ENCODE measurements at regions not wholly inside any gene's neighbourhood (a gene's known extent, or its start where the extent isn't known, plus 50 kb on each side); places are given as distances from the start of the nearest gene placed in this dataset.

GRCh38 chr1:82279241-82279640 lies 478.5 kb downstream of the ADGRL2 start:
- DNase-seq (ENCODE audit: low read depth), result no peak

- no peak for DNase-seq (ENCODE audit: low read depth)
Measured at GRCh38 chr1:82273816-82274215, 473.1 kb downstream of the ADGRL2 start.

DNA sequence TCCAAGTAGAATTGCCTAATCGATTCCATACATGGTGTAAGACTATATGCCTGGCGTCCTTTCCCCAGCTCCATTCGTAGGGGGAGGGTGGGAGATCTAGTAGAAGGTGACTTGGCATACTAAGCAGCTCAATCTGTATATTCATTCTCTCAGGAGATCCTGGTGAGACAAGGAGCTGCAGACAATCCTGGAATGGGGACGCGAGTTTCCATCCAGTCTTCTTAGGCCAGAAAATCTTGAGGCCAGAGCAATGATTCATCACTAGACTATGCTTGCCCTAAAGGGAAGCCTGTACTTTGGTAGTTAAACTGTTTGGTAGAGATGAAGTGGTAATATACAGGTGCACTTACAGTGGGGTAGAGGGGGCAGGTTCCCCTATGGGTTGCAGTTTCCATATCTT lies 468.7 kb downstream of the ADGRL2 start:
- no peak for DNase-seq (ENCODE audit: low read depth)

DNA sequence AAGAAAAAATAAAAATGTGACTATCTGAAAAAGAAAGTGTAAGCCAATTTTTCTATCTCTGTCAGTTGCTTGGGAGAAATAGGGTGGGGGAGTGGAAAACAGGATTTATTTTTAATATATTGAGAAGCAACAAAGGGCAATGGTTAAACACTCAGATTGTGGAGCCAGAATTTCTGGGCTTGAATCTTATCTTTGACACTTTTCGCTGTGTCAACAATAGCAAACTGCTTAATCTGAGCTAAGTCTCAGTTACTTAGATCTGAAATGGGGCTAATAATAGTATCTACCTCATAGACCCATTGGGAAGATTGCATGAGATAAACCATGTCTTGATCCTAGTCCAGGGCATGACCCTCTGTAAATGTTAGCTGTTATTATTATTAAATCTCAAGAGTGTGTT lies 468.1 kb downstream of the ADGRL2 start:
- no peak for DNase-seq (ENCODE audit: low read depth)

DNA sequence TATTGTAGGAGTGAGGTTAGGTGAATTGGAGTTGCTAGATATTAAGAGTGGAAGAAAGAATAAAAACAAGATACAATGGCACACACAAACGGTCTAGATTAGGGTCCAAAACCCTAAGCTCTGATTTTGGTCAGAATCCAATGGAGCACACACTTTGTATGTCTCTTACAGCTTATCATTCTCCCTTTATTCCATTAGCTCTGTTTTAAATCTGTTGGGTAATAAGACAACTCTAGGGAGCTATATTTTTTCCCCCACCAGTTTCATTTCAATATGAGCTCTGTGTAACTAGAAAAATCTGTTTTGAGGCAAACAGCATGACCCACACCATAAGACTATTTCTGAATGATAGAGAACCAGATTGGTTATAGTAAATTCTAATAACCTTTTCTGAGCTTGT lies 465.6 kb downstream of the ADGRL2 start:
- no peak for DNase-seq (ENCODE audit: low read depth)

DNA sequence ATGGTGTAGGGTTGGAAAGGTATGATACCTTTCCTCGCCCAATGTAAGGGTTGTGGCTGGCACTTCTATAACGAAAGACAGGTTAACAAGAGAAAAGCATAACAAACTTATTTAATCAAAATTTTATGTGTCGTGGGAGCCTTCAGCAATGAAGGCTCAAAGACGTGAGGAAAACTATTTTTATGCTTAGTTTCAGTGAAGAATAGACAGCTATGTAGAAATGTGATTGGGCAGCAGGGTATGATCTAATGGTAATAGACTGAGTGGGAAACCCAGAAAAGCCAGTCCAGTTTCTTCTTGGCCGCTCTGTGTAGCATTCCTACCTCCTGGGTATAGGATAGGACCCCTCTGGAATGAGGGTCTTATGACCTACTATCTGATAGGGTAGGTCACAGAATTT lies 464.7 kb downstream of the ADGRL2 start:
- DNase-seq (ENCODE audit: low read depth), result no peak

DNA sequence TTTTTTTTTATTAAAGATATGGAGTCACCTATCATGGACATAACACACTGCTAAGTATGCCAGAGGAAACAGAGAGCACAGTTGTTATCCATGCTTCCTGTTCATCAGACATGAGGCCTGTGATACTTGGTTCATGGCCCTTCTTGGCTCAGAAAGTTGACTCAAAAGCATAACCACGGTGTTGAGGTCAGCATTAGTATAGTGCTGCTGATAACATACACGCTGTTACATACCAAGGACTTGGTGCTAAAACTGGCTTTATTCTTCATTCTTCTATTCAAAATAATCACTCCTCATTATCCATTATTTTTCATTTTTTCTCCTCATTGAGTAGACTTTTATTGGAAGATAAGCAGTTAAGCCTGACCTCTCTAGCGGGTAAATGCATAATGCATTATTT lies 464.1 kb downstream of the ADGRL2 start:
- no peak for DNase-seq (ENCODE audit: low read depth)

GRCh38 chr1:82263396-82263795 lies 462.7 kb downstream of the ADGRL2 start:
- no peak for DNase-seq (ENCODE audit: low read depth)

GRCh38 chr1:82260666-82261065 lies 459.9 kb downstream of the ADGRL2 start:
- no peak for DNase-seq (ENCODE audit: low read depth)

- no peak for DNase-seq (ENCODE audit: low read depth)
Measured at GRCh38 chr1:82260051-82260450, 459.3 kb downstream of the ADGRL2 start.

DNA sequence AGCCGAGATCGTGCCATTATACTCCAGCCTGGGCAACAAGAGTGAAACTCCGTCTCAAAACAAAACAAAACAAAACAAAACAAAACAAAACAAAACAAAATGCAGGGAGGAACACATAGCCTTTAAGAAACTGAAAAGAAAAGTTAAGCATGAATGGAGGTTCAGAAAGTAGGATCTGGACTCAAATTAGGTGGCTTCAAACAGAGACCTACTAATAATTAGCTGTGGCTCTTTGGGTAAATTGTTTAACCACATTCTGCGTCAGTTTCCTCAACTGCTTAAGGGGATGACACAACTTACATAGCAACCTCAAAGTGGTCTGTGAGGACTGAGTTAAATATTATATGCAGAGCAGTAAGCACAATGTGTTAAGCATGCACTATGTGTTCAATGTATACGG lies 458.2 kb downstream of the ADGRL2 start:
- DNase-seq (ENCODE audit: low read depth), result no peak

- no peak for DNase-seq (ENCODE audit: low read depth)
Measured at GRCh38 chr1:82246050-82246449, 445.3 kb downstream of the ADGRL2 start.

GRCh38 chr1:82245345-82246014 lies 444.7 kb downstream of the ADGRL2 start:
- DNase-seq (ENCODE audit: low read depth), result no peak

DNA sequence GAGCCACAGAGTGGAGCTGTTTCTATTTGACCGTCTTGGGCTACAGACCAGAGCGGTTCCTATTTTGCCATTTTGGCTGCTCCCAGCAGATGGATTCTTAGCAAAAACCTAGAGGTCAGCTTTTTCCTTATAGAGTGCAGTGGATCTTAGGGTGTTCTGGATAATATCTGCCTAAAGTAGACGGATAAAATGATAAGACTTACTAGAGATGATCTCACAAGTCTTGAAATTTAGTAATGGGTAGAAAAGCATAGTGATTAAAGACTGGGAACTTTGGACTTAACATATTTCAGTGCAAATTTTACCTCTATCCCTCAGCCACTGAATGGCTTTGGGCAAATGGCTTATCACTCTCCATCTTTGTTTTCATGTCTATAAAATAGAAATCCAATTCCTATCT lies 439.8 kb downstream of the ADGRL2 start:
- DNase-seq (ENCODE audit: low read depth), result no peak

DNA sequence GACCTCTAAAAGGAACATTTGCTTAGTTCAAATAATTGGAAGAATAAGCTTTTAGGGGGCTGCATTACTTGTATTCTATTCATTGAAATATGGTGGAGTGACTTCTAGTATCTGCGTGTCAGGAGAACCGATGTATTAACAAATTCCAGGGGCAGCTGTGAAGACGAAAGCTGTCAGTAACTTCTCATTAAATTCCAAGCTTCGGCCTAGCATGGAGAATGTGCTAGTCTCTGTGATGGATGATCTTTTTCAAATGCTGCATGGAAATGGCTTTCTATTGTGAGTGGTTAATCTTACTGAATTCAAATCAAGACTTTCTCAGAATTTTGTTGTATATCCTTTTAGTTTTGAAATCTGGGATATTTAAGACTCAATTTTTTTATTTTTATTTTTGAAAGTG lies 429.9 kb downstream of the ADGRL2 start:
- DNase-seq (ENCODE audit: low read depth), result no peak

GRCh38 chr1:82227306-82228095 lies 426.8 kb downstream of the ADGRL2 start:
- DNase-seq (ENCODE audit: low read depth), result no peak

GRCh38 chr1:82226186-82226505 lies 425.4 kb downstream of the ADGRL2 start:
- no peak for DNase-seq (ENCODE audit: low read depth)

- DNase-seq (ENCODE audit: low read depth), result no peak
Measured at GRCh38 chr1:82225421-82226185, 424.9 kb downstream of the ADGRL2 start.

- no peak for DNase-seq (ENCODE audit: low read depth)
Measured at GRCh38 chr1:82223091-82223490, 422.4 kb downstream of the ADGRL2 start.

DNA sequence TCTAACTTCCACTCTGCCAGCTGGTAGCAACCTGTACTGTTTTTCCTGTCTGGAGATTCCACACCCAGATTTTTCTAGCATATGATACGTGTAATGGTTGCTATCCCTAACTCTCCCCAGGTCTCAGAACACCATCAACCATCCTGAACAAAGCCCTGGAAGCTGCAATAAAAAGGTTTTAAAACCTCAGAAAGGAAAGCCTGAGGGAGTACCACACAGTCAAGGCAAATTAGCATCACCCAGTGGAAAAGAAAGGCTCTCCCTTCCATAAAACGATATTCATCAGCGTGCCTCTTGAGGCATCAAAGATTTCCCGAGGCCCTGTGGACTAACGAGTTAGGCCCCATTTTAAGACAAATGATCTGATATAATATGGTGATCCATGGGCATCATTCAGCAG lies 421.0 kb downstream of the ADGRL2 start:
- no peak for DNase-seq (ENCODE audit: low read depth)

DNA sequence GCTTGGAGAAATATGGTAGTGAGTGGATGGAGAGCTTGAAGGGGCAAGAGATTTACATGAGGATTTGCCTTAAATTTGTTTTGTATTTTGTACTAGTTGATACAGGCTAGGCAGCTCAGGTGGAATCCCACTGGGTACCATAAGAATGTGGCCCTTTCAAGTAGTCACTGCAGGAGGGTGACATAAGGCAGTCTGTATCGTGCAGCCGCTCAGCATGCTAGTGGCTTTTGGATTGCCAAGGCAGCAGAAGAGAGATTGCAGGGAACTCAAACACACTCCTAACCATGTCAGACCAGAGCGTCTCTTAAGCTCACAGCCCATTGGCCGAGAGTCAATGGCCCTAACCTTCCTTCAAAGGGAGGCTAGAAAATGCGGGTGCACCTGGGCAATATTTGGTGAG lies 420.0 kb downstream of the ADGRL2 start:
- DNase-seq (ENCODE audit: low read depth), result no peak

GRCh38 chr1:82219841-82220240 lies 419.1 kb downstream of the ADGRL2 start:
- DNase-seq (ENCODE audit: low read depth), result no peak

GRCh38 chr1:82218846-82219245 lies 418.1 kb downstream of the ADGRL2 start:
- DNase-seq (ENCODE audit: low read depth), result no peak

All from GM04504 (cell line).